Activated B cell treated with CpG ODN at 0.5 μM for 24 hours (primary cell): ENCODE measurements at regions not wholly inside any gene's neighbourhood (a gene's known extent, or its start where the extent isn't known, plus 50 kb on each side); places are given as distances from the start of the nearest gene placed in this dataset.

Experiments used
- ATAC-seq: fragments of 200-7000 bp; cut with Tn5 transposase; one replicate; pipeline ENCODE4 v1.10.0; 2021; ENCODE audit warnings: low read depth, mild to moderate bottlenecking, moderate library complexity
- CTCF ChIA-PET: fragments of 350-600 bp; sonication (Branson Sonifier 250); formaldehyde crosslinking; loops from one replicate; lab custom pipeline; 2021; ENCODE audit warnings: antibody characterized with exemption; lab: Charles Lee
- POLR2A ChIA-PET: fragments of 350-600 bp; sonication (Branson Sonifier 250); formaldehyde crosslinking; loops from one replicate; lab custom pipeline; 2021; ENCODE audit warnings: antibody characterized with exemption; lab: Charles Lee
- DNase-seq: peaks from one replicate; pipeline ENCODE4 v3.0.0; 2022
- H3K27ac Mint-ChIP-seq: one replicate; pipeline ENCODE4 v1.8.0; 2020; ENCODE audit warnings: mixed read lengths
- H3K27me3 Mint-ChIP-seq: one replicate; pipeline ENCODE4 v1.8.0; 2021; ENCODE audit warnings: mixed read lengths
- H3K36me3 Mint-ChIP-seq: one replicate; pipeline ENCODE4 v1.8.0; 2021; ENCODE audit warnings: low read depth, mixed read lengths
- H3K4me1 Mint-ChIP-seq: one replicate; pipeline ENCODE4 v1.8.0; 2021; ENCODE audit warnings: mixed read lengths
- H3K4me3 Mint-ChIP-seq: one replicate; pipeline ENCODE4 v1.8.0; 2020; ENCODE audit warnings: mild to moderate bottlenecking, mixed read lengths
- H3K9me3 Mint-ChIP-seq: one replicate; pipeline ENCODE4 v1.8.0; 2020; ENCODE audit warnings: mixed read lengths
- CTCF ChIP-seq: fragments of 200-600 bp; IDR thresholded peaks from one replicate; pipeline ENCODE4 v1.8.0; 2022; ENCODE audit warnings: antibody characterized with exemption, mild to moderate bottlenecking
- intact Hi-C: fragments of 100-400 bp; cut with micrococcal nuclease; formaldehyde crosslinking; loops from one replicate; pipeline ENCODE4 v1.15.1; 2024

GRCh38 chr4:89382439-89382838 is 74.8 kb upstream of the GPRIN3 start:
- no peak for TF ChIP-seq CTCF
- POLR2A ChIA-PET, result no interaction called here
- Mint-ChIP-seq H3K4me3 (no peak overlapping the region), H3K27me3 (peaks cover 12% of the 10 kb centered on the region), H3K9me3 (peaks cover 11% of the 10 kb centered on the region), H3K4me1 (no peaks in the 10 kb centered on the region), H3K27ac (no peak overlapping the region), H3K36me3 (no peaks in the 10 kb centered on the region)
- CTCF ChIA-PET, result no interaction called here
- ATAC-seq, result no peak
- intact Hi-C loops, result no loop called here
- no peak for DNase-seq

GRCh38 chr4:89380980-89381379 is 73.4 kb upstream of the GPRIN3 start:
- intact Hi-C loops, result no loop called here
- H3K27me3 Mint-ChIP-seq, result peaks cover 8% of the 10 kb centered on the region
- no peak for TF ChIP-seq CTCF
- H3K9me3 Mint-ChIP-seq, result peaks cover 11% of the 10 kb centered on the region
- DNase-seq (no peak), ATAC-seq (no peak)
- no peak overlapping the region for H3K4me3 Mint-ChIP-seq
- H3K27ac Mint-ChIP-seq, result no peak overlapping the region
- CTCF ChIA-PET, result no interaction called here
- H3K4me1 Mint-ChIP-seq, result no peaks in the 10 kb centered on the region
- POLR2A ChIA-PET, result interaction anchor here (0.7 kb wide), 1 partner anchor 172 kb away, joined by 3 read pairs; no protein-coding TSS in a partner anchor
- H3K36me3 Mint-ChIP-seq, result no peaks in the 10 kb centered on the region

- CTCF ChIA-PET, result no interaction called here
- H3K36me3 Mint-ChIP-seq, result no peaks in the 10 kb centered on the region
- H3K4me3 Mint-ChIP-seq, result no peak overlapping the region
- peaks cover 8% of the 10 kb centered on the region for H3K27me3 Mint-ChIP-seq
- no peaks in the 10 kb centered on the region for H3K4me1 Mint-ChIP-seq
- no peak overlapping the region for H3K27ac Mint-ChIP-seq
- H3K9me3 Mint-ChIP-seq, result peaks cover 11% of the 10 kb centered on the region
- POLR2A ChIA-PET, result no interaction called here
- no peak for TF ChIP-seq CTCF
- ATAC-seq, result no peak
- no peak for DNase-seq
- intact Hi-C loops, result no loop called here
Observed at GRCh38 chr4:89379511-89380044, 72.0 kb upstream of the GPRIN3 start.

- no peak for TF ChIP-seq CTCF
- ChIA-PET CTCF (no interaction called here), POLR2A (no interaction called here)
- Mint-ChIP-seq H3K4me3 (no peak overlapping the region), H3K9me3 (peaks cover 4% of the 10 kb centered on the region), H3K4me1 (peaks cover 4% of the 10 kb centered on the region), H3K27ac (no peak overlapping the region), H3K36me3 (no peaks in the 10 kb centered on the region), H3K27me3 (peaks cover 3% of the 10 kb centered on the region)
- intact Hi-C loops, result no loop called here
- no peak for ATAC-seq
- DNase-seq, result no peak
Observed at GRCh38 chr4:89373394-89373793, 65.8 kb upstream of the GPRIN3 start.

GRCh38 chr4:89371614-89372013 is 64.0 kb upstream of the GPRIN3 start:
- Mint-ChIP-seq H3K27me3 (peaks cover 3% of the 10 kb centered on the region), H3K27ac (no peak overlapping the region), H3K4me3 (no peak overlapping the region), H3K36me3 (no peaks in the 10 kb centered on the region), H3K4me1 (peaks cover 4% of the 10 kb centered on the region), H3K9me3 (no peaks in the 10 kb centered on the region)
- no peak for DNase-seq
- ChIA-PET POLR2A (no interaction called here), CTCF (no interaction called here)
- no peak for TF ChIP-seq CTCF
- intact Hi-C loops, result no loop called here
- ATAC-seq, result no peak
